H1 (cell line): ENCODE measurements at regions not wholly inside any gene's neighbourhood (a gene's known extent, or its start where the extent isn't known, plus 50 kb on each side); places are given as distances from the start of the nearest gene placed in this dataset.

Experiments used
- EGR1 ChIP-seq: IDR thresholded peaks from 2 replicates; pipeline ENCODE4 v1.6.1; 2011; ENCODE audit warnings: low read depth, low read length, borderline replicate concordance
- JUN ChIP-seq: IDR thresholded peaks from 2 replicates; pipeline ENCODE4 v1.6.1; 2011; ENCODE audit warnings: low read depth, mild to moderate bottlenecking, improper control_type of control experiment, low read length
- KDM4A ChIP-seq: IDR thresholded peaks from one replicate; pipeline ENCODE4 v1.7.1; 2012; ENCODE audit warnings: low read depth, mild to moderate bottlenecking, moderate library complexity, low read length, inconsistent platforms; ENCODE audit not compliant: severe bottlenecking
- KDM5A ChIP-seq: fragments of 200-600 bp; IDR thresholded peaks from 2 replicates; pipeline ENCODE4 v1.7.1; 2012; ENCODE audit warnings: mild to moderate bottlenecking, low read length, inconsistent platforms, mixed read lengths
- PHF8 ChIP-seq: fragments of 200-600 bp; sonication (generic); conservative IDR thresholded peaks from 2 replicates; pipeline ENCODE4 v1.7.1; 2012; ENCODE audit warnings: low read depth, mild to moderate bottlenecking, inconsistent platforms, low read length, moderate library complexity
- RXRA ChIP-seq: IDR thresholded peaks from 2 replicates; pipeline ENCODE4 v1.6.1; 2011; ENCODE audit warnings: low read depth, mild to moderate bottlenecking, low read length, moderate library complexity; ENCODE audit not compliant: insufficient read depth
- ZNF274 ChIP-seq: IDR thresholded peaks from 2 replicates; pipeline ENCODE4 v1.7.0; 2012; ENCODE audit warnings: low read length, borderline replicate concordance; ENCODE audit errors: extremely low read depth

- TF ChIP-seq KDM4A (no peak), KDM5A (no peak), JUN (no peak), ZNF274 (no peak), RXRA (no peak), EGR1 (no peak), PHF8 (no peak)
- TF ChIP-seq, all 59 proteins: peak for 0
Measured at GRCh38 chr12:59131462-59131861, 211.2 kb upstream of the LRIG3 start (continued).
